ENCODE measurements at regions not wholly inside any gene's neighbourhood (a gene's known extent, or its start where the extent isn't known, plus 50 kb on each side); places are given as distances from the start of the nearest gene placed in this dataset.

DNA sequence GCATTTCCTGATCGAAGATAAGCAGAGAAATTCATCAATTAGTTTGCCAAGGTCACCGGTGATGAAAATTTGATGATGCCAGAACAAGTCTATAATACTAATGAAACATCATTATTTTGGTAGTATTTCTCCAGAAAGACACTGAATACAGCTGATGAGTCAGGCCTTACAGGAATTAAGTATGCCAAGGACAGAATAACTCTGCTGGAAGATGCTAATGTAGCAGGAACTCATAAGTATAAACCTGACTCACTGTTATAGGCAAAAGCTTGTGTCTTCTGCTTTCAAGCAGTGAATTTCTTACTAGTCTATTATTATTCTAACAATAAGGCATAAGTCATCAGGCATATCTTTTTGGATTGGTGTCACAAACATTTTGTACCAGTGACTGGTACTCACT lies 1825.1 kb upstream of the IGFBP7 start:
- DNase-seq (ENCODE audit: low read depth, low spot score) = no peak

DNA sequence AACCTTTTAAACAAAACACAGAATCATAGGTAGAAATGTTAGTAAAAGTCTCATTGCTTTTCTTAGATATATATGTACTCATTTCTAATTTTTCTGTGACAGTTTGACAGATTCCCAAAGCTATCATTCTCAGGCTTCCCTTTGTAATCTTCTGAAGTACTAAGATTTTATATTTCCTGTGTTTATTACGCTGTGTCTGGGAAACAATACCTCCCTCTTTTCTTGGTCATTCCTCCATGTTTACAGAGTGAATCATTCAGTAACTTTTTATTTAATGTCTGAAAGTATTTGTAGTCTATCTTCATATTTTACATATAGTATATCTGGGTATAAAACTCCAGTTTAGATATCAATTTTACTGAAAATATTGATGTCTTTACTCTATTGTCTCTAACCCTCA lies 1826.3 kb upstream of the IGFBP7 start:
- no peak for DNase-seq (ENCODE audit: low read depth, low spot score)

DNA sequence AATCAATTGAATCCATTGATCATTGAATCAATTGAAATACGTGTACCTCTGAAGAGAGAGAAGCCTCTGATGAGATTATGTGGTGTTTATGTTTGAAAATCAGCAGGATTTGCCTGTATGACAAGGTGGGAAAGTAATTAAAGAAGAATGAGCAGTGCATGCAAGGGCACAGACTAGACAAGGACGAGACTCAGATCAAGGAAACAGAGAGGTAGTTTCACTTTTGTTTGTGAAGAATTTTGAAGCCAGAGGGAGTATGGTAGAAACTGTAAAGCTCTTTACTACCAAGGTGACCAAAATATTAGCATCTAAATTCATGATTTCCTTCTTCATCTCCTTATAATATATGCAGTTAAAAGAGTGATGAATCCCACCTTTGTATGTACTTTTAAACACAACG lies 1830.0 kb upstream of the IGFBP7 start:
- no peak for DNase-seq (ENCODE audit: low read depth, low spot score)

DNA sequence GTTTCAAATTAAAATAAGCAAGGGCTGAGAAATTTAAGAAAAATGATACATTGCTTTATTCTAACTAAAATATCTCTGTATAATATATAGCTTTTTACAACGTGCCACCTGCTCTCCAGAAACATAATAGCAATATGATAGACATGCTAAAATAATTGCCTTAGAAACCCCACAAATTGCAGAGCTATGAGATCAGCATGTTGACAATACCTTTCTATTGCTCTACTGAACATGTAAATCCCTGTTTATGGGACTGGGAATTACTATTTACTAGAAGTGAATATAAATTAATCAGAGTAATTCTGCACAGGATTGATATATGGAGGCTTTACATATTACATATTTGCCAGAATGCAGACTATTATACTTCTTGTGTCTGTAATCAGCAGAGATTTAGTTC lies 1831.1 kb upstream of the IGFBP7 start:
- DNase-seq (ENCODE audit: low read depth, low spot score) = no peak

DNA sequence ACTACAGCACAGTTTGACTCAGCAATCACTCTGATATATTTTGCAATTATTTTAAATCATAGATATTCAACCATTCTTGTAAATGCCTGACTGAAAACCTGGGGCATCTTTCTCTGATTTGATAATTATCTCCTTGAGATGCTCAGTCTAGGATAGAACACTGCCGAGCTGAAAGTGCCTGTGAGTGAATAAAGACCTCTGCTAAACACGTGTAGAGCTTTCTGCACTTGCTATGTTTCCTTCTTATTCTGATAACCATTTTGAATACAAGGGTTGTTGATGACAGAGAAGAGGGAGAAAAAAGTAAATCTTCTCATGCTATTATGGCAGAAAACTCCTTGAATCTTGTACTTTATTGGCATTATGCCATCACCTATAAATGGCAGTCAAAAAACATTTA lies 1843.4 kb upstream of the IGFBP7 start:
- no peak for DNase-seq (ENCODE audit: low read depth, low spot score)

DNA sequence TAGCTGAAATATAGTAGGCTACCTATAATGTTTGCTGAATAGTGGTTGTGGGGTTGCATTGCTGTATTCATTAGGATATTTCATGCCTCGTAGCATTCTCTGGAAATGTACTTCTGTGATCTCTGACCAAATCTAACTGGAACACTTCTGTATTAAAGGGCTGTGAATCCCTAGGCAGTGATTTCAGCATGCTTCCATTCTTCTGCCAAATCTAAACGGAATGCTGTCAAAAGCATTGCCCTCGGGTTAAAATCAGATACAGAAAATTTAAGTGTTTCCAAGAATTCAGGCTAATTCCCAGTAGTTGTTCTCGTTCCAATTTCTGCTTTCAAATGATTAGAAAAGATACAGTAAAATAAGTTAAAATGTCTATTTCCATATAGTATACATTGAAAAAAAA lies 1847.5 kb upstream of the IGFBP7 start:
- no peak for DNase-seq (ENCODE audit: low read depth, low spot score)

DNA sequence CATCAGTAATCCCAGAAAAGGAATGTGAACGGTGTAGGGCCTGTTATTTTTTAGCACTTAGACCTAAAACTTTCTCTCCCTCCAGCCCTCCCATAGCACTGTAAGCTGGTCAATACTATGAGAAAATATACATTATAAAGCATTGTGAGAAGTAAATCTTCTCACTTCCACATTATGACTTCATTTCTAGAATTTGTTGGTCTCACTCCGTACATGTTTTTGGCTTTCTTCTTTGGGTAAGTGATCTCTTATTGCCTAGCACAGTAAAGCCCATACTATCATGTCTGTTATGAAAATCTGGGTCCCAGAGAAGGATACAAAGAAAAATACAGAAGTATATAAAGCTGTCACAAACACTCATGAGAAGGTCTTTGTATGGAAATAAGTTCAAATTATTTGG lies 1851.1 kb upstream of the IGFBP7 start:
- DNase-seq (ENCODE audit: low read depth, low spot score) = no peak

DNA sequence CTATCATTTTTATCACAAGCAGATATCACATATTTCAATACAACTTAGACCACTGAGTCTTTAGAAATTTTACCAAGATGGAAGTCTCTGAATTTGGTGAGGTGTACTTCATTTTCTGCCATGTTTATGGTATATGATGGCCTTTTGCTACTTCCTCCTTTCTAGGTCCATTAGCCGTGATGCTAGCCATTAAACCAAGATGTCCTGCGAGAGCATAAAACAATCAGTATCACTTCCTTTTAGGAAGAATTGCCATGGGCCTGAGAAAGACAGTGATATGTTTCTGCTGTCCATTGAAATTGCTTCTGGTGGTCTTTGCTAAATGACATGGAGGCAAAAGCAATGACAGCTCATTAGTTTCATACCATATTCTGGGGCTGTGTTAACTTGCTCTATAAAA lies 1851.7 kb upstream of the IGFBP7 start:
- DNase-seq (ENCODE audit: low read depth, low spot score) = no peak

DNA sequence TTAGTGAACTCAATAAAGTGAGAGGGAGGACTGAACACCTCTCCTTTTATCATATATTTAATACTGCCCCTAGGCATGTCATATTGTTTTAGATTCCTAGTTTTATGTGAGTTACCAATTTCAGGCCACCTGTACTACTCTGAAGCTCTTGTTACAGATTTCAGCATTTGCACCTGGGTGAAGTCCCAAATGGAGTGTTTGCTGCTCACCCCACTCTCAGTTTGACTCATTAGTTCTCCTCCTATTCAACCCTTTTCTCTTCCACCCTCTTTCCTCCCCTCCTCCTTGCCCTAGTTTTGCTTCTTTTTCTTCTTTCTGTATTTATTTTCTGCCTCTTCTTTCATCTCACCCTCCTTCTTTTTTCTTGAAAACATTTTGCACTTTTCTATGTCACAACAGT lies 1852.2 kb upstream of the IGFBP7 start:
- DNase-seq (ENCODE audit: low read depth, low spot score) = no peak

DNA sequence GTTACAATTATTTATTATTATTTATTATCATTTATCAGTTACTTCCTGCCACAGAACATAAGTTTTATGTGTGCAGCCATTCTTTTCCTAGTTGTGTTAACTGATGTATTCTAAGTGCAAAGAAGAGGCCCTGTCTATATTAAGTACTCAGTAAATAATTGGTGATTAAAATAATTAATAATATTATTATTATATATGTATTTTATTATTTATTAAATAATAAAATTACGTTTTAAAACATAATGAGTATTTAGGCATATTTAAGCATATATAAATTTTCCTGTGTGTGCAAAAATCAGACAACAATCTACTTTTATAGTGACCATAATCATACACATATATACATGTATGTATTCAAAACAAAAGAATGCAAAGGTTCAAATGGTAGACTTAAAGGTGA lies 1871.6 kb upstream of the IGFBP7 start:
- DNase-seq (ENCODE audit: low read depth, low spot score) = no peak

DNA sequence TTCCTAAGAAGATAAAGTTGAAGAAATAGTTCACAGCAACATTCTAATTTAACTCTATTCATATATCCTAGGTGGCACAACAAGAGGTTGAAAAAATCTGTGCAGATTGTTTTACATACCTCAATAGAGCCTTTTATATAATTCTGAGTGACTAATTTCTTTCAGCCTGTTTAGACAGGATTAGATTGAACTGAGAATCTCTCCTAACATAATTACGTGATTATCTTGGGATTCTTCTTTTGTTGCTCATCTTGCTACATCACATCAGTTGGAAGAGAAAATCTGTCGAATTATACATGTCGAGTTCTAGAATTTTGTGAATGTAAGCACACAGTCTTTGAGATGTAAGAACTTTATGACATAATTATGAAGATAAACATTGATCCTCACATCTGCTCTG lies 1873.7 kb upstream of the IGFBP7 start:
- DNase-seq (ENCODE audit: low read depth, low spot score) = no peak

DNA sequence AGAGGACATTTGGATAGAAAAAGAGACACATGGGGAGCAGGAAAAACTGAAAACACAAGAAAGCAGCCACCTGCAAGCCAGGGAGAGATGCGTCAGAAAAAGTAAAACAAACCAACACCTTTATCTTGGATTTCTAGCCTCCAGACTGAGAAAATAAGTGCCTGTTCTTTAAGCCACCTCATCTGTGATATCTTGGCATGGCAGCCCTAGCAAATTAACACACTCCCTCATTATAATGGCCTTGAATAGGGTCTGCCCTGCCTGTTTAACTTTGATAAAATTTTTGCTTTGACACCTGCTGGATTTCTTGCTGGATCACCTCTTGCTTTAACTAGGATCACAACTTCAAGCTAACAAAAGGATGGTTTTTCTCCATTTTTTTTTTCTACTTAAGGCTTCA lies 1892.0 kb upstream of the IGFBP7 start:
- no peak for DNase-seq (ENCODE audit: low read depth, low spot score)

DNA sequence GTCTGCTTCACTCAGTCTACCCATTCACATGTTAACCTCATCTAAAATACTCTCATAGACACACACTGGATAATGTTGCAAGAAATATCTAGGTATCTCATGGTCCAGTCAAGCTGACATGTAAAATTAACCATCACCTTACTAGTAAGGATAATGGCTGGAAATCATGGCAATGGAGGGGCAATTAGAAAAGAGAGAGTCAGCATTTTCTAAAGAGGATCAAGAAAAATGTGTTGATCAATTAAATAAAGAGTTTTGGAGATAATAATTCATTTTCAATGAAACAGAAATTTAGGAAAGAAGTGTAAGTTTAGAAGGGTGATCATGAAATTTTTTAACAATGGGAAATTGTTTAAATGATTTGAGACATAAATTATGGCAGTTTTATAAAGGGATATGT lies 1914.1 kb upstream of the IGFBP7 start:
- no peak for DNase-seq (ENCODE audit: low read depth, low spot score)

DNA sequence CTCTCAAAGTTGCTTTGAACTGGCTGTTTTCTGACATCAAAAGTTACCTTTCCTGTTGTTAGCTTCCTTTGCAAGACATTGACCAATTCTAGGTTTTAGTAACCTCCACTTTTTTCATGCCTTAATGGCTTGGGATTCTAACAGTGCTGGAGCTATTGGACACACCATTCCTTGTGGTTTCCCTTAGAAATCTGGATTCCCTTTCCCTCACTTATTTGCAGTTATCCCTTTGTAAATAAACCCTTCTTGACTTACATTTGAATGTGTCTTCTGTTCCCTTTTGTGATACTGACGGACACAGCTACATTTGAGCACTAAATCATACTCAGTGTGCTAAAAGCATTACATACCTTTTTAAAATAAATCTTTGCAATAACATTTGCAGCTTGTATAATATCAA lies 1927.6 kb upstream of the IGFBP7 start:
- DNase-seq (ENCODE audit: low read depth, low spot score) = no peak

DNA sequence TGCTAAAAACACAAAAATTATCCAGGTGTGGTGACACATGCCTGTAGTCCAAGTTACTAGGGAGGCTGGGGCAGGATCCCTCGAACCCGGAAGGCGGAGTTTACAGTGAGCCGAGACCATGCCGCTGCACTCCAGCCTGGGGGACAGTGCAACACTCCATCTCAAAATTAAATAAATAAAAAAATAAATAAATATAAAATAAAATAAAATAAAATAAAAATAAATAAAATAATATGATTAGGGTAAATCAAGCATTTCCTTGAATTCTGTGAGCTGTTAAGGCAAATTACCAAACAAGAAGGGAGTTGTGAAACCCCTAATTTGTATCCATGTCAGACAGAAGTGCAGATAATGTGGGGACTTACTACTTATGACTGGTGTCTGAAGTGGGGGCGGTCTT lies 1928.9 kb upstream of the IGFBP7 start:
- no peak for DNase-seq (ENCODE audit: low read depth, low spot score)

DNA sequence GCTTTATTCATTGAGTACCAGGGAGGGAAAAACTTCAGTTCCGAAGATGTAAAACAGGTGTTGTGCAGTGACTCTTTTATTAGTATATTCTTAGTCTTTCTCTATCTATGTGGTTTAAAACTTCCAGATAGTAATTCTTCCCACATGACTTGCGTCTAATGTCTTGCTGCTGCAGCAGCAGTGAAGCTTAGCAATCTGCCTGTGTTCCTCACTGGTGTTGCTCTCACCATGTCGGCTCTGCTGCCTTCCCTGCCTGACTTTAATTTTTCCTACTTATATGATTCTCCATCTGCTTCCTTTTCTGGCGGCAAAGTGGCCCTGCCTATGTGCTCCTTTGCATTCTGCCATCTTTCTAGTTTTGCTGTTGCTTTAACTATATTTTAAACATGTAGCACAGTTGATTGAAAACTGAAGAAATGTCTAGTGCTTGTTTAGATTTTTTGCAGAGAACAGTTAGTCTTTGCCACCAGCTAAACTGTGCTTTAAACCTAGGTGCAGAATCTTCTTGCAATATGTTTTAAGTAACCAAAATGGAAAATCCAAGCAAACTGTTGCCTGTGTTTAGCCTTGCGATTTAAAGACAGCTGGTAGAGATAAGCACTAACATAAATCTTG lies 1934.2 kb upstream of the IGFBP7 start:
- no peak for DNase-seq (ENCODE audit: low read depth, low spot score)

DNA sequence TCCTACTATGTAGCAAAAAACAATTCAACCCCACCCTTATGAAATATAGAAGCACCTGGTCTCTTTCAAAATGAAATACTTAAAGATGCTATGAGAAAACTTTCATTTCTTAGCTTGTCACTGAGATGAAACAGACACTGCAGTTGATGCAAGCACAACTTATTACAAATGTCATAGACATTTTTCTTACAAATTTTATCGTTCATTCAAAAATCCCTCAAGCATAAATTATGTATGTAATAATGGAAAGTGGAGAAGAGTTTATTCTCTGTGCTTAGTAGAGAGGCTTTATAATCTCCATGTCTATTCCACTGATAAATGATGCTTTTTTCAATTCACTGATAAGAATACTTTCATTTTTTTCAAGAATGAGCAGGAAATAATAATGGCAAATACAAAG lies 1943.9 kb upstream of the IGFBP7 start:
- DNase-seq (ENCODE audit: low read depth, low spot score) = no peak

DNA sequence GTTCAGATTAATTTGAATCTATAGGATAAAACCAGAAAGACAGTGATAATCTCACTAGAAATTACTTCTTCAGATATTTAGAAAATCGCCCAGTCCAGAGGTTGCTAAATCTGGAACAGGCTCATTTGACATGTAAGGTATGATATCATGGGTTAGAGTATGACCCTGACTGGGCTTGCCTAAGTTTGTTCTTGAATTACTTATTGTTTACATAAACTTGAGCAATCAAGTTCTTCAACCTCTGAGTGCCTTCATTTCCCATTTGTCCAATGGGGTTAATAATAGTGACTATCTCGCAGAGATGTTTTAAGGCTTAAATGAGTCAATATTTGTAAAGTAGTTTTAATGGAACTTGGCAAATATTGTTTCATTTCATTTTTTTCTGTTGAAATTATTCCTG lies 1947.6 kb upstream of the IGFBP7 start:
- no peak for DNase-seq (ENCODE audit: low read depth, low spot score)

DNA sequence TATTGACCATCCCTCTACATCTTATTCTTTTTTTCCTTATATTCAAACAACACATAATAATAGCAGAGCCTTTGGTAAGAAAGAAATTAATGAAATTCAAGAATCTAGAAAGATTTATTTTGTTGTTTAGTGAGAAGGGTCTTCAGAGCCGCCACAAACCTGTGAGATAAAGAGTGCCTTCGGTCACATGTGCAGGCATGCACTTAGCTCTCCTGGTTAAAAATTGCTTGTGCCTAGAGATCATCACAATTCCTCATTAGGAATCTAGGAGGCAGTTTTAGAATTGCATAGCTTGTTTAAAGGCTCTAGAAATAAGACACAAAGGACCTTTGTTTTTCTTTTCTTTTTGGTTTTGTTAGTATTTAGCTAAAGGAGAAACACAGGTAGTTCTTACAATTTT lies 1948.4 kb upstream of the IGFBP7 start:
- no peak for DNase-seq (ENCODE audit: low read depth, low spot score)

DNA sequence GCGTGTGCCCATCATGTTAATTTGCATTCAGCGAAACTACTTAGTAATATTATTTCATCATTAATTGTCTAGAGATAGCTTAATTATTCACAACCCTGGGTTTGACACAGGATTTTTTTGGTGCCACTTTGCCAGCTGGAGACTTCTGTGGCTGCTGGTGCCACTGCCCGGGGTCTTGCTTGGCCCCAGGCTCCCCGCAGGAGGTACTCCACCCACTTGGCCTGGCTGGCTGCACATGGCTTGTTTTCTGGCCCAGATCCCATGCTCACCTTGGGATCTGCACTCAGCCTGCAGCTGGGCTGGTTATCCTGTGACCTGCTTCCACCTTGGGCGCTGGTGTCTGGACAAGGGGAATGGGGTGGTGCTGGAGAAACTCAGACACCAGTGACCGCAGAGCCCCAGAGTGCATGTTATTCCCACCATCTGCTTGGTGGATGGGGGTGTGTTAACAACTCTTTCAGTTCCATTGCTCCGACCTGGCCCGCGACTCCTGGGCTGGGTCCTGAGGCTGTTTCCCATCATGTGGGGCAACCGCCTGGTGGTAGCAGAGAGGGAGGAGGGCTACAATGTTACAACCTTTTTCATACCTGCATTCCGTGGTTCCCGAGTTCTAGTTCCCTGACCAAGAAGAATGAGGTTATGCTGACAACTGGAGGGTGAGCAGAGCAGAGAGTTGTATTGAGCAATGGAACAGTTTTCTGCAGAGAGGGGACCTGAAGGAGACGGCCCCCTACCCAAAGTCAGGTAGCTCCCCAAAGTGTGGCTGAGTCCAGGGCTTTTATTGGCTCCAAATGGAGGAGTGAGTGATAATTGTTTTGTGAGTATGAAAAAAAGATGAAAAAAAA lies 1950.0 kb upstream of the IGFBP7 start:
- no peak for DNase-seq (ENCODE audit: low read depth, low spot score)

DNA sequence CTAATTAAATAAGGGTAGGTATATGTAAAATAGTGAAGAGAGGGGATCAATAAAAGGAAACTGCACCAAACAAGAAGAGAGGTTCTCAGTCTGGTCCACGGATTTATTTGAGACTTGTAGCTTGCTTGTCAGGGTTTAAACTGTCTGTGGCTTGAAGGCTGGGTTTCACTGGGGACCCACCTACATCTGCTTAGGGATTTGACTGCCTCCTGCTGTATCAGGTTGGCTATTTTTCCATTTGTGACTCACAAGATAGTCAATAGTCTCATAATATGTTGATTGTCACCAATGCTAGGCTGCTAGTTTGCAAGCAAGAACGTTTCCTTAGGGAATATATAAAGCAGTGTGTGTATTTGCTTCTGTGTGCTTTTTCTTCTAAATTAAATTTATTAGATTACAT lies 1950.7 kb upstream of the IGFBP7 start:
- DNase-seq (ENCODE audit: low read depth, low spot score) = no peak

DNA sequence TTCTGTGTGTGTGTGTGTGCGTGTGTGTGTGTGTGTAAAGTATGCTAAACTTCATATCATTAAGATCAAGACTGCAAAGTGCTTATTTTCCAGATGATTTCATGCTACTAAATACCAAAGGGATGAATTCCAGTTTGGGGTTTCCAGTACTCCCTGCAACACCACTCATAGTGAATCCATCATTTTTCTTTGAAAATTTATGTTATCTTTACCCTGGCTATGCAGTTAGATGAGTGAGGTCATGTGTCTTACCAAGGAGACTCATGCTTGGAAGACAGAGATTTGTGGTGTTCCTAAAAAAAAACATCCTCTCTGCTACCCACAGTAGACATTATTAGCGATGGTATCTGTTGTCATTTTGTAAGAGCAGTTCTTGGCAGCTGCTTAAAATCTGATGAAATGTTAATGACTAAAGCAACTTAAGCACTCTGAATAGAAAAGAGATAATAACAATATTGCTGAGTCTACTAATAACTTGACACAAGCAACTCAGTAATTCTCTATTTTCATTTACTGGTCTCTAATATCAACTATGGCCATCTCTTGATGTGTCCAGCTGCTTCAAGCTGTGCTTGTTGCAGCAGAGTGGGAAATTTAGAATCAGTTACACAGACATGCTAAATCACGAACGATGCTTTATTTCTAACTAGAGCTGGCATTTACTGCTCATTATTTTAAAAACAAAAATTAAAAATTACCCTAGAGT lies 1953.0 kb upstream of the IGFBP7 start:
- DNase-seq (ENCODE audit: low read depth, low spot score) = no peak

Data from smooth muscle cell of the brain vasculature (primary cell).